ENCODE measurements at regions not wholly inside any gene's neighbourhood (a gene's known extent, or its start where the extent isn't known, plus 50 kb on each side); places are given as distances from the start of the nearest gene placed in this dataset.

DNA sequence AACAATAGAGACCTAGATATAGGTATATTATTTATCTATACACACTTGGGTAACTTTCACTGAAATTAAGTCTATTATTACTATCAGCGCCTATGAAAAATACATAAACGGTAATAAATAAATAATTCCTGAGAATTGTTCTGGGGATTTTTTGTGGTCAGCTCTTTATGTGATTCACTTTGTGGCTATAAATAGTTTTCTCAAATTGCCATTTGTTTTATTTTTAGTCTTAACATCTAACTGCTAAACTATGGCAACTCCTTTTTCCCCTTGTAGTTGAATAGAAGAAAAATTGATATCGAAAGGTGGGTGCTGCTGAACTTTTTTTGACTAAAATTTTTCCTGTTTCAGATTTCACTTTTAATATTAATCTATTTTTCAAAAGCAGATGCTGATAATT lies 189.0 kb downstream of the VGLL3 start:
- no peaks in the 10 kb centered on the region for H3K4me1 ChIP-seq (ENCODE audit: insufficient read depth)
- H3K4me2 ChIP-seq: no peak overlapping the region
- no peaks in the 10 kb centered on the region for H3K79me2 ChIP-seq
- no peak for DNase-seq (ENCODE audit: low spot score)
- H3K9me3 ChIP-seq (ENCODE audit: low read depth): no peaks in the 10 kb centered on the region
- 92% methylated on average over 3 of the region's 3 CpGs for WGBS (ENCODE audit: low lambda C conversion rate, missing lambda C conversion rate)
- no peak overlapping the region for H3K4me3 ChIP-seq
- H3K36me3 ChIP-seq (replicated peaks; ENCODE audit: insufficient read depth, low read depth): no peaks in the 10 kb centered on the region
- no peak overlapping the region for H2AFZ ChIP-seq
- no peaks in the 10 kb centered on the region for H3K9me2 ChIP-seq (replicated peaks; ENCODE audit: insufficient read depth)
- no peaks in the 10 kb centered on the region for H3K27me3 ChIP-seq
- TF ChIP-seq EZH2 (IDR thresholded peaks at IDR 0.05; ENCODE audit: borderline replicate concordance) (no peak), EZH2phosphoT487 (IDR thresholded peaks at IDR 0.05; ENCODE audit: low read depth, severe bottlenecking, unreplicated experiment) (no peak)
- TF ChIP-seq, protein P1, sequence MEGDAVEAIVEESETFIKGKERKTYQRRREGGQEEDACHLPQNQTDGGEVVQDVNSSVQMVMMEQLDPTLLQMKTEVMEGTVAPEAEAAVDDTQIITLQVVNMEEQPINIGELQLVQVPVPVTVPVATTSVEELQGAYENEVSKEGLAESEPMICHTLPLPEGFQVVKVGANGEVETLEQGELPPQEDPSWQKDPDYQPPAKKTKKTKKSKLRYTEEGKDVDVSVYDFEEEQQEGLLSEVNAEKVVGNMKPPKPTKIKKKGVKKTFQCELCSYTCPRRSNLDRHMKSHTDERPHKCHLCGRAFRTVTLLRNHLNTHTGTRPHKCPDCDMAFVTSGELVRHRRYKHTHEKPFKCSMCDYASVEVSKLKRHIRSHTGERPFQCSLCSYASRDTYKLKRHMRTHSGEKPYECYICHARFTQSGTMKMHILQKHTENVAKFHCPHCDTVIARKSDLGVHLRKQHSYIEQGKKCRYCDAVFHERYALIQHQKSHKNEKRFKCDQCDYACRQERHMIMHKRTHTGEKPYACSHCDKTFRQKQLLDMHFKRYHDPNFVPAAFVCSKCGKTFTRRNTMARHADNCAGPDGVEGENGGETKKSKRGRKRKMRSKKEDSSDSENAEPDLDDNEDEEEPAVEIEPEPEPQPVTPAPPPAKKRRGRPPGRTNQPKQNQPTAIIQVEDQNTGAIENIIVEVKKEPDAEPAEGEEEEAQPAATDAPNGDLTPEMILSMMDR (IDR thresholded peaks at IDR 0.05; ENCODE audit: poor library complexity): no peak
- H4K20me1 ChIP-seq (ENCODE audit: insufficient read depth, poor library complexity, severe bottlenecking): no peaks in the 10 kb centered on the region
- H3K27ac ChIP-seq: no peak overlapping the region

DNA sequence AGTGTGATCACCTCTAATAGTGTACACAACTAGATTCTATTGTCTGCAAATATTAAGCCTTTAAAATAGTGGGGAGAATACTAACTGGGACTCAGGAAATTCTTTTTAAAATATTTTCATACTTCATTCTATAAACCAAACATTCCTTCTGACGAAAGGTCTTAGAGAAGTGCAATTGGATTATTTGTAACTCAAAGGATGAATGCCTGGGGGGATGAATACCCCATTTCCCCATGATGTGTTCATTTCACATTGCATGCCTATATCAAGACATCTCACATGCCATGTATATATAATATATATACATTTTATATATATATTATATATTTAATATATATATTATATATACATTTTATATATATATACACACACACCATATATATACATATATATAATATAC lies 189.9 kb downstream of the VGLL3 start:
- DNase-seq (ENCODE audit: low spot score): no peak
- no peaks in the 10 kb centered on the region for H3K79me2 ChIP-seq

DNA sequence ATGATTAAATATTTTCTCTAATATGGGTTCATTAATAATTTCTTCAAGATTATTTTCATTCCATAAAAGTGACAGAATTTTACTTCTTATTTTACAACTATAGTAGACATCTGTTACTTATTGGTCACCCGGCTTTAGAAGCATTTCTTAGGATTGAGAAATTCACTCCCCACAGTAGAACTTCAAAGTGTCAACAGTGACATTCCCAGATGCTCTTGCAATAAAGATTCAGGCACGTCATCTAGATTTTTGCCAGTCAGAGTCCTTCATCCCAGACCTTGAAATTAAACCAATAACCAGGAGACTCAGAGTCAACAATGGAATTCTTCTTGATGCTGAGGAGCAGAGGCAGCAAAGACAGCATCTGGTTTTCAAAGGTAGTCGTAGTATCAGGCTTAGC lies 190.8 kb downstream of the VGLL3 start:
- Histone ChIP-seq H3K79me2 (no peaks in the 10 kb centered on the region), H3K4me2 (no peak overlapping the region), H3K36me3 (replicated peaks; ENCODE audit: insufficient read depth, low read depth) (no peaks in the 10 kb centered on the region), H3K27ac (no peak overlapping the region), H3K4me1 (ENCODE audit: insufficient read depth) (no peaks in the 10 kb centered on the region), H4K20me1 (ENCODE audit: insufficient read depth, poor library complexity, severe bottlenecking) (no peaks in the 10 kb centered on the region), H3K9me3 (ENCODE audit: low read depth) (no peaks in the 10 kb centered on the region), H3K4me3 (no peak overlapping the region), H3K27me3 (no peaks in the 10 kb centered on the region), H3K9me2 (replicated peaks; ENCODE audit: insufficient read depth) (no peaks in the 10 kb centered on the region), H2AFZ (no peak overlapping the region)
- DNase-seq (ENCODE audit: low spot score): no peak
- TF ChIP-seq EZH2phosphoT487 (IDR thresholded peaks at IDR 0.05; ENCODE audit: low read depth, severe bottlenecking, unreplicated experiment): no peak
- TF ChIP-seq, protein P1 (IDR thresholded peaks at IDR 0.05; ENCODE audit: poor library complexity): no peak
- TF ChIP-seq EZH2 (IDR thresholded peaks at IDR 0.05; ENCODE audit: borderline replicate concordance): no peak
- 60% methylated on average over 3 of the region's 3 CpGs for WGBS (ENCODE audit: low lambda C conversion rate, missing lambda C conversion rate)

More for the DNA sequence above, 189.9 kb downstream of the VGLL3 start:
- TF ChIP-seq EZH2phosphoT487 (IDR thresholded peaks at IDR 0.05; ENCODE audit: low read depth, severe bottlenecking, unreplicated experiment) (no peak), EZH2 (IDR thresholded peaks at IDR 0.05; ENCODE audit: borderline replicate concordance) (no peak)
- TF ChIP-seq, protein P1 (IDR thresholded peaks at IDR 0.05; ENCODE audit: poor library complexity): no peak
- H3K9me3 ChIP-seq (ENCODE audit: low read depth): no peaks in the 10 kb centered on the region
- H4K20me1 ChIP-seq (ENCODE audit: insufficient read depth, poor library complexity, severe bottlenecking): no peaks in the 10 kb centered on the region
- no peaks in the 10 kb centered on the region for H3K27me3 ChIP-seq
- 80% methylated on average over 1 of the region's 1 CpG for WGBS (ENCODE audit: low lambda C conversion rate, missing lambda C conversion rate)
- no peaks in the 10 kb centered on the region for H3K36me3 ChIP-seq (replicated peaks; ENCODE audit: insufficient read depth, low read depth)
- no peak overlapping the region for H3K4me3 ChIP-seq
- no peak overlapping the region for H2AFZ ChIP-seq
- no peaks in the 10 kb centered on the region for H3K4me1 ChIP-seq (ENCODE audit: insufficient read depth)
- no peak overlapping the region for H3K27ac ChIP-seq
- H3K9me2 ChIP-seq (replicated peaks; ENCODE audit: insufficient read depth): no peaks in the 10 kb centered on the region
- no peak overlapping the region for H3K4me2 ChIP-seq

DNA sequence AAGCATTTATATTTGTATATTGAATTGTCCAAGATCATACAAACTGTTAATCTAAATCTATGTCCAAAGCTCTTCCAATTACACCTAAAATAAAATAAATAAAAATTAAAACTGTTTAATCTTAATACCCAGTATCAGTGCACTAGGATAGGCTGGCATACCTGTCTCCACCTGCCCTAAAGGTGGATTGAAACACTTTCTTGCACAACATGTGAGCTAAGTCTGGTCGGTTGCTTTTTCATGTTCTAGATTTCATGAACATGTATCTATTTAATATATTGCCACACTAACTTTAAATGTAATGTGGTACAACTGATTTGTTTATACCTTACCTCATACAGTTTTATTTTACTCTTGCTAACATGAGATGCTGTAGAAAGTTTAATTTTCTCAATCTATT lies 193.0 kb downstream of the VGLL3 start:
- Histone ChIP-seq H3K9me3 (ENCODE audit: low read depth) (no peaks in the 10 kb centered on the region), H3K4me3 (no peak overlapping the region), H3K9me2 (replicated peaks; ENCODE audit: insufficient read depth) (no peaks in the 10 kb centered on the region), H3K27ac (no peak overlapping the region), H3K27me3 (no peaks in the 10 kb centered on the region), H3K4me1 (ENCODE audit: insufficient read depth) (no peaks in the 10 kb centered on the region), H3K79me2 (no peaks in the 10 kb centered on the region), H4K20me1 (ENCODE audit: insufficient read depth, poor library complexity, severe bottlenecking) (no peaks in the 10 kb centered on the region), H2AFZ (no peak overlapping the region), H3K4me2 (no peak overlapping the region), H3K36me3 (replicated peaks; ENCODE audit: insufficient read depth, low read depth) (no peaks in the 10 kb centered on the region)
- DNase-seq (ENCODE audit: low spot score): no peak
- TF ChIP-seq EZH2phosphoT487 (IDR thresholded peaks at IDR 0.05; ENCODE audit: low read depth, severe bottlenecking, unreplicated experiment): no peak
- no peak for TF ChIP-seq EZH2 (IDR thresholded peaks at IDR 0.05; ENCODE audit: borderline replicate concordance)
- TF ChIP-seq, protein P1 (IDR thresholded peaks at IDR 0.05; ENCODE audit: poor library complexity): no peak
- 88% methylated on average over 1 of the region's 1 CpG for WGBS (ENCODE audit: low lambda C conversion rate, missing lambda C conversion rate)
